ENCODE measurements at regions not wholly inside any gene's neighbourhood (a gene's known extent, or its start where the extent isn't known, plus 50 kb on each side); places are given as distances from the start of the nearest gene placed in this dataset.

GRCh38 chr3:83131236-83131635, 1369.8 kb upstream of the GBE1 start:
- TF ChIP-seq CTCF (IDR thresholded peaks at IDR 0.05) (no peak), POLR2A (IDR thresholded peaks at IDR 0.05) (no peak)

All from testis (tissue), 2 donors.